GM19351 (cell line): ENCODE measurements at regions not wholly inside any gene's neighbourhood (a gene's known extent, or its start where the extent isn't known, plus 50 kb on each side); places are given as distances from the start of the nearest gene placed in this dataset.
"Not testable (repeated sequence)": the region's sequence is repeated elsewhere in the genome, so short reads cannot be mapped to it uniquely, and the experiment has no call there.

Experiments
- ATAC-seq: cut with Tn5 transposase; IDR thresholded peaks from one replicate; pipeline ENCODE4 v1.9.1; 2021; ENCODE audit warnings: mild to moderate bottlenecking, moderate library complexity; ENCODE audit not compliant: unreplicated experiment

DNA sequence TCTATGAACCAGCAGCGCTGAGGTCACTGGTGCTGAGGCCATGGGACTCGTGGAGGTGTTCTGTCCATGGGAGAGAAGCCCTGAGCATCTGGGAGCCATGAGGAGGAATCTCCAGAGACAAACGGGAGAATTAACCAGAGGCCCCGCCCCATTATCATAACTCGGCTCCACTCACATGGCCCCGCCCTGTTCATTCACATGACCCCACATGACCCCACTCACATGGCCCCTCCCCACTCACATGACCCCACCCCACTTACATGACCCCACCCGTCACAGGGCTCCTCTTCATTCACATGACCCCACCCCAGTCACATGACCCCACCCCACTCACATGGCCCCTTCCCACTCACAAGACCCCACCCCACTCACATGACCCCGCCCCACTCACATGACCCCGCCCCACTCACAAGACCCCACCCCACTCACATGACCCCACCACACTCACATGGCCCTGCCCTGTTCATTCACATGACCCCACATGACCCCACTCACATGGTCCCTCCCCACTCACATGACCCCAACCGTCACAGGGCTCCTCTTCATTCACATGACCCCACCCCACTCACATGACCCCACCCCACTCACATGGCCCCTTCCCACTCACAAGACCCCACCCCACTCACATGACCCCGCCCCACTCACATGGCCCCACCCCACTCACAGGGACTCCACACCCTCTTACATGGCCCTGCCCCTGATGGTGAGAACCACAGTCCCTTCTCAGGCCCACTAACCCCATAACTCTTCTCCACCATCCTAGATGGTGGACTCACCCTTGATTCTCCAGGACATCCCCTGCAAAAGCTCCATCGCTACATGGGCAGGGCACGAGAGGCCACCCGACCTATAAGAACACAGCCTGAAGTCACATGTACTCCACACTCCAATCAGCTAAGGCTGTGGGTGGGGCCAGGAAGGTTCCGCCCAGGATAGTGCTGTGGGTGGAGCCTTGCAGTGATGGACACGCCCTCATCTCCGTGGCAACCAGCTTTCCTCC lies 151.1 kb upstream of the SFSWAP start:
- ATAC-seq, result no peak

DNA sequence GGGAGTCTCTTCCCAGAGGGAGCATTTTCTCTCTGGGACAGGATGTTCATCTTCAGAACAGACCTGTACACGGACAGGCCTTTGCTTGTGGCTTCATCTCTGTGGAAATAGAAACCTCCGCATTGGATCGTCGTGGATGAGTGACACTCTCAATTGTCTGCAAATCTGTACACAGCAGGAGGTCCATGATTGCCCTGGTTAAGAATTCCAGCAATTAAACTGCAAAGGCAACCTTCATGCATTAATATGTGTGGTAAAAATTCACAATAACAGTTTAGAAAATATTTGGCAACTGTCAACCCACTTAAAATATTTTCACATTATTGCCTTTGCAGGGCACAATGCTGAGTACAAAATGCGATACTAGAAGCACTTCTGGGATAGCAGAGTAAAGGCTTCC lies 149.8 kb upstream of the SFSWAP start:
- ATAC-seq, result no peak

DNA sequence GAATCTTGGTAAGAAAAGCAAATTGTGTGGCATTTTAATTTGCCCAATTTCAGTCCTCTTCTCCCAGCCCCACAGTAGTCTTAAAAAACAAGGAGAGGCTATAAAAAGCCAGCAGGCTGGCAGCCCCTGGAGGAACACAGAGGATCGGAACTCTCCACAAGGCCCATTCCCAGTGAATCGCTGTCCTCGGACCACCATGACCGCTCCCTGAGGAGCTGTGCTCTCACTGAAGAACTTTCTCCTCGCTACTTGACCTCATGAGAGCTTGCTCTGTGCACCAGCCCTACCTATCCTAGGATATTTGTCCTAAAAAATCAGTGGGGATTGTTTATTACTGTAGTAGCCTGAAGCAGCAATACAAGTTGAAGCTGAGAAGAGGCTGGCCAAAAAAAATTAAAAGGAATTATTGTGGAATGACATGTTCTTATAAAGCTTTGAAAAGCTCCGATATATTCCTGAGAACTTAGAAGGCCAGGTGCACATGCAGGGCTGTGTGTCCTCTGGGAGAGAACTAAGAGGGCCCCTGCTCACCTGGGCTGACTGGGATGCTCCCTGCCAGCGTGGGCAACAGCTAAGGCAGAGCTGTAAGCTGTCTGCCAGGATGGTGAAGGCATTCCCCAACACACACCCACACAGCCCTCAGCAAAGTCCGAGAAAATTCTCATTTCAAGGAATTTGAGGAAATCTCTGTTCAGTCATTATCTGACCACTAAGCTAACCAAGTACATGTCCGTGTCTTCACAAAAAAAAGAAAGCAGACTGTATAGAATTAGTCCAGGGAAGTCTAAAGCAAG lies 148.8 kb upstream of the SFSWAP start:
- no peak for ATAC-seq

DNA sequence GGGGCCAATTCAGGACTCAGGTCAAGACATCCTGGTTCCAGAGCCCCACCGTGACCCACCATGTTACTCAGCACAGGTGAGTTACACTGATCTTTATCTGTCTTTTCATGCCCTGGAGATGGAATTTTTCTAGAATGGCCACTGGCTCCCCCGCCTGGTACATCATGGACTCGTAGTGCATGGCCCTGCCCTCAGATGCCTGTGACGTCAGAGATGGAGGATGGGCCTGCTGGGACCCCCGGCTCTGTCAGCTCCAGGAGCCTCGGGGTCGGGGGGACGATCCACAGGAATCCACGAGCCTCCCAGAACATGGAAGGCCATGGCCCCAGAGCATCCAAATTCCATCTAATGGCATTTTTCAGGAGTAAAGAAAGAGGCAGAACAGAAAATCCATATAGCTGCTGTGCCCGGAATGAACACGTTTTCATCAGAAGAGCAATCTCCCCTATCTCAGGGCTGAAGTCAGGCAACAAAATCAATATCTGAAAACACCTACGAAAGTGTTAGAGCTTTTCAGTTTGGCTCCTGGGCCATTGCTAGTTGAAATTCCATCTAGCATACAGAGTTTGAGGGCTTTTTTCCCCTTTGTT lies 146.7 kb upstream of the SFSWAP start:
- not testable (repeated sequence) for ATAC-seq

DNA sequence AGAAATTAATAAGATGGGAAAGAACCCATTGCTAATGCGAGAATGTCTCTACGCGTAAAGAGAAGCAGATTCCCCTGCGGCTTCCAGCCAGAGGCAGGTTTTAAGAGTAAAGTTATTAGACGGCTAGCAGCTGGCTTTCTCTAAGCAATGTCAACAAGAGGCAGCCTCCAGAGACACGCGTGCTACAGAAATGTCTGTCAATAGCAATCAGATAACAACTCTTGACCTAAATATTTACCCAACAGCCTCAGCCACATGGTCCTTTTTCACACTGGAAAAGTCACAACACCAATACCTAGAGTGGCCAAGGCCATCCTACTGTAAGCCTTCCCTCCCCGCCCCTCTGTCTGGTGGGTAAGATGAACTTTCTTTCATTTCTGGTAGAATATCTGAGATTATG lies 146.0 kb upstream of the SFSWAP start:
- ATAC-seq, result no peak

DNA sequence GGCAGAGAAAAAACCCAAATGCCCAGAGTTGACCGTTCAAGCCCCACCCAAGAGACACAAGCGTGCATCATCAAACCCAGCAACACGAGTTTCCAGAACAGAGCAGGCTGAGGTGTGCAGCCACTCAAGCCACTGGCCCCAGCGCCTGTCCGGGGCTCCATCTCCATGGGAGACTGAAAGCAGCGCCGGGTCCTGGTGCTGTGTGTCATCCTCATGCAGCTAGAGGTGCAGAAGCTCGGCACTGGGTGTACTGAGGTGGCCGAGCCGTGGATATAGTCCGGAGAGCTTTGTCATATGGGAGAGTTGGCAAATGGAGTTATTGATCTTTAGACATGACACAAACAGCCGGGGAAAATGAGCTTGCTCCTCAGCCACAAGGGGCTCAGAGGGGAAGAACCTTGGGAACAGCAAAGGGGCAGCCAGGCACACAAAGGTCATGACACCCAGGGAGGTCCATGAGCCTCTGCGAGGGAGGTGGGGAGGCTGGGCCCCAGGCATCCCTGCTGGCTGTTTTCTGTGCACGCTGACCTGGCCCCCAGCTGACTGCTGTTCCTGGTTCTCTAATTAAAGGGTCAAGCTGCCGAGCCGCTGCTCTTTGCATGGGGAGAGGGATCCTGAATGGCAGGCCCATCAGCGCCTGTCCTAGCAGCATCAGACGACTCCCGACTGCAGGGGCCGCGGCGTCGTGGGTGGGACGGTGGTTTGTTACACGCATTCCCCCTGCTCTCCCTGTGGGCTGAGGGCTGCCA lies 145.4 kb upstream of the SFSWAP start:
- ATAC-seq, result no peak

DNA sequence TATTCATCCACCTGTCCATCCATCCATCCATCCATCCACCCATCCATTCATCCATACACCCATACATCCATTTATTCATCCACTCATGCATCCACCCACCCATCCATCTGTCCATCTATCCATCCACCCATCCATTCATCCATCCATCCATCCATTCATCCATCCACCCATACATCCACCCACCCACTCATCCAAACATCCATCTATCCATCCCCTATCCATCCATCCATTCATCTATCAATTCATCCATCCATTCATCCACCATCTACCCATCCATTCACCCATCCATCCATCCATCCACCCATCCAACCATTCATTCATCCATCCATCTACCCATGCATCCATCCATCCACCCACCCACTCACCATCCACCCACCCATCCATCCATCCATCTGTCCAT lies 142.6 kb upstream of the SFSWAP start:
- ATAC-seq, result no peak

DNA sequence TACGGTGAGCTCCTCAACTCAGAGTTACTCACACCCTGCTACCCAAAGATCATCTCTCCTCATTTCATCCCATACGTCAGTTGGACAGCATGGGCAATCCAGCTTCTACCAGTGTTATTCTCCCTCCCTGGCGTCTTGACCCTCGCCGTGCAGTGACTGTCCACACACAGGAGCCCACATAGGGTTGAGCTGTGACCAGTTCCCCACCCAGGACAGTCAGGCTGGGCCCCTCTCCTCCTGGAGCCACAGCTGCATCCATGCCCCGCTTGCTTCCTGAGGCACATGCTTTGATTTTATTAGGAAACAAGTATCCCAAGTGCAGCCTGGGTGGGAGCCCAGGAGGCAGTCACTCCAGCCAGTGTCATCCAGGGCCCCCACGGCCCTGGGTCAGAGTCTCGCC lies 140.3 kb upstream of the SFSWAP start:
- no peak for ATAC-seq

DNA sequence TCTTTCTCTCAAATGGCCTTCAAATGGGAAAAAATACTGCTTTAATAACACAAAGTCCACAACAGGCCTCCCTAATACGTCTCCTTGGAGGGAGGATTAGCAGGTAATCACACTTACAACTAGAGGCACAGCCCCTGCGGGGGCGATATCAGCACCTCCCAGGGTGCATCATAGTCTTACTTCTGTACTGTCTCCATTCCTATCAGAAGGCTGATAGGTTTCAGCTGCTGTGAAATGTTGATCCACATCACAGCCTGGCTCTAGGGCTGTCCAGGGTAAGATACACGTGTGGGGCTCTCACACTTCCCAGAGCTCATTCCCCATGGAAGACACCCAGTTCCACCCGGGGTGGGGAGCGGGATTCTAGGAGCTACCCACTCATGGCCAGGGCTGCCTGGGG lies 139.1 kb upstream of the SFSWAP start:
- no peak for ATAC-seq

DNA sequence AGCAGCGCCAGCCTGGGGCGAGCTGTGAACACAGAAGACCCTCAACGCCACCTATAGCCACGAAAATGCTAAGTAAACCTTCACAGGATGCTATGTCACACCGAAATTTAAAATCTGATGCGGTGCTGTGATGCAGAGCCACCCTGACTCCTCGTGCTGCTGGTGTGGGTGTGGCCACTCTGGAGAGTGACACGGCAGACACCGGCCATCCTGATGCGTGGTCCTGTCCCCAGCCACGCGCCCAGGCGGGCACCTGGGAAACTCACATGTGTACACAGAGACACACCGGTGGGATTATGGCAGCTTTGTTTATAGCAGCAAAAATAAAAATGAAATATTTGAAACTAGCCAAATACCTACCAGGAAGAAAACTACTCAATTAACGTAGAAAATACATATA lies 138.3 kb upstream of the SFSWAP start:
- no peak for ATAC-seq

DNA sequence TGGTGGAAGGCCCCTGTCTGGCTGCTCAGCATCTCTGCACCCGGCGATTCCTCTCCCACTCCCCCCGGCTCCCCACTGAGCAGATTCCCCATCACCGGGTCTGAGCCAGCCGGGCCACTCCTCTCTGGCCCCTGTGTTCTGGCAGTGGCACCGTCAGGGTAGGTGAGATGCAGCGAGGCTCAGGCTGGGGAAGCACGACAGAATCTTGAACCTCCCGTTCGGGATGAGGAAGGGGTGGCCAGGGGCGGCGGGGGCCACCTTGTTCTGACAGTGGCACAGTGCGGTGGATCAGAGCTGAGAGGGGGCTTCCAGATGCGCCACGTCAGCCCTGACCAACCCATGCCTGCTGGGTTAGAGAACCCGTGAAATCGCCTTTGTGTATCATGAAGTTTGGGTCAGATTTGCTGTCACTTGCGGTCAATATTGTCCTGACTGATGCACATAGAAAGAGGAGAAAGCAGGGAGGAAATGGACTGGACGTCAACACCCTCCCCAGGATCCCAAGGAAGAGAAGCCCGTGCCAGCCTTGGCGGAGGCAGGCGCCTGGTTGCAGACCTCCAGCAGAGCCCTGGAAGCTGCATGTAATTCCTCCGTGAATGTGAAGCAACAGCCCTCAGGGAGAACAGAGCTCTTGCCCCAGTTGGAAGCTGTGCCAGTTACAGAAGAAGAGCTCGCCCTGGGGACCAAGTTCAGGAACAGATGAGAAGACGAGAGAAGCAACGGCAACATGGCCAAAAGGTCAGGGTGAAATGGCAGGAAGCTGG lies 137.1 kb upstream of the SFSWAP start:
- ATAC-seq, result no peak

DNA sequence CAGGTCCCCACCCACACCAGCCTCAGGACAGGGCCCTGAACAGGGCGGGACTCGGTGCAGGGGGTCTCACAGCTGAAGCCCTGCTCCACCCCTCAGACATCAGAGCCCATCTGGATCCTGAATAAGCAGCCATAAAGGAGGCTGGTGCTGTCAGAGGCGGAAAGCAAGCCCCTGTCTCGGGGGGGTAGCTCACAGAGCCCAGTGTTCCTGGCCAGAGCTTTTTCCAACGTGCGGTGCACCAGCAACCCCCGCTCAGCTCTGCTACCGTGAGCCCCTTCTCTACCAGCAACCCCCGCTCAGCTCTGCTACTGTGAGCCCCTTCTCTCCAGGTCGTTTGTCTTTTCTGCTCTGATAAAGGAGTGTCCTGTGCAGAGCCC lies 136.5 kb upstream of the SFSWAP start:
- ATAC-seq, result no peak

DNA sequence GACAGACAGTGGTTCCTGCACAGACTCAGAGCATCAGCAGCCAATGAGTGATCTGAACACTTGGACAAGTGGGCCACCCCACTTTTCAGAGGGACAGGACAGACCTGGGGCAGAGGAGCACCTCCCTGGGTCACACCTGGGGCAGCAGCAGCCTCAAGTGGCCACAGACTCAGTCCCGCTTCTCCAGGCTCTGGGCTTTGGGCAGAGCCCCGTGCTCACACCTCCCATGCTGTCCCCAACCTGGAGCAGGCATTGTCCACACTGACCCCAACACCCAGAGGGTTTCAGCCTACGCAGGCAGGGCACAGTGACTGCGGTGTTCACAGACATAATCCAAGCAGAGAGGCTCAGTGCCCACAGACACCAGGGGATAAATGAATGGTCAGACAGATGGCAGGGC lies 135.5 kb upstream of the SFSWAP start:
- ATAC-seq, result no peak

DNA sequence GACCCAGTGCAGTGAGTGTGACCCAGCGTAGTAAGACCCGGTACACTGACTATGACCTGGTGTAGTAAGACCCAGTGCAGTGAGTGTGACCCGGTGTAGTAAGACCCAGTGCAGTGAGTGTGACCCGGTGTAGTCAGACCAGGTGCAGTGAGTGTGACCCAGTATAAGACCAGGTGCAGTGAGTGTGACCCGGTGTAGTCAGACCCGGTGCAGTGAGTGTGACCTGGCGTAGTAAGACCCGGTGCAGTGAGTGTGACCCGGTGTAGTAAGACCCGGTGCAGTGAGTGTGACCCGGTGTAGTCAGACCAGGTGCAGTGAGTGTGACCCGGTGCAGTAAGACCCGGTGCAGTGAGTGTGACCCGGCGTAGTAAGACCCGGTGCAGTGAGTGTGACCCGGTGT lies 134.2 kb upstream of the SFSWAP start:
- not testable (repeated sequence) for ATAC-seq

DNA sequence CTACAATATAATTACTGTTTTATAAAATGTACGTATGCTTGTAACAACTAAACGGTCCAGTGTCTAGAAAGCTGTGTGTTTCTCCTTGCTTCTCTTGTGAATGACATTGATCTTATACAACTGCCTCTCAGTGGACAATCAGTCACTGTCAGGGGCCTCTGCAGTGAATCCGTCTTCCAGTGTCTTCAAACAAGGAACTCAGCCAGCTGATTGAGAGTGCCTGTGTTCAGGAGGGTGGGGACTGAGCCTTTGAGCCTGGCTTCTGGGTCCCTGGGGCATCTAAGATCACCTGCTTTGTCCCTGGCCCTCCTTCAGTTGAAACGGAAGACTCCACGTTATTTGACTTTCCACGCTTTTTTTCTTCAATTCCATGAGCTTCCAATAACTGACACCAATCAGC lies 133.1 kb upstream of the SFSWAP start:
- no peak for ATAC-seq

DNA sequence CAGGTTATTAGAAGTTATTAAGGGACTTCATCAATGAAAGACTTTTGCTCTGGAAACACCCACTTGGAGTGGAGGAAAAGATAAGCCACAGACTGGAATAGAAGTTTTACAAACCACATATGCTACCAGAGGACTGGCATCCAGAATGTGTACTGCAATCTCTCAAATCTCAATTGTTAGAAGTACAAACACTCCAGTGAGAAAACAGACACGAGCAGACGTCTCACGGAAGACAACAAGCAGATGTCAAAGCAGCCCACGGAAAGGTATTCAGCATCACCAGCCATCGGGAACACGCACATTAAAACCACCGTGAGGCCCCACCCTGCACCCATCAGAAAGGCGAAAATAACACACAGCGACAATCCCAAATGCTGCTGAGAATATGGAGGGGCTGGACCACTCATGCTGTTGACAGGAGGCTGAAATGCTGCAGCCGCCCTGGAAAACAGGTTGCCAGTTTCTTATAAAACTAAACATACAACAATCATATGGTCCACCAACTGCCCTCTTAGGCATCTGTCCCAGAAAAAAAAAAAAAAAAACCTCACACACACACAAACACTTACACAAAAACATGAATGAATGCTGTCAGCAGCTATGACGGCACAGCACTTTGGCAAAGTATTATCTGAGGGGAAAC lies 131.9 kb upstream of the SFSWAP start:
- ATAC-seq, result no peak

DNA sequence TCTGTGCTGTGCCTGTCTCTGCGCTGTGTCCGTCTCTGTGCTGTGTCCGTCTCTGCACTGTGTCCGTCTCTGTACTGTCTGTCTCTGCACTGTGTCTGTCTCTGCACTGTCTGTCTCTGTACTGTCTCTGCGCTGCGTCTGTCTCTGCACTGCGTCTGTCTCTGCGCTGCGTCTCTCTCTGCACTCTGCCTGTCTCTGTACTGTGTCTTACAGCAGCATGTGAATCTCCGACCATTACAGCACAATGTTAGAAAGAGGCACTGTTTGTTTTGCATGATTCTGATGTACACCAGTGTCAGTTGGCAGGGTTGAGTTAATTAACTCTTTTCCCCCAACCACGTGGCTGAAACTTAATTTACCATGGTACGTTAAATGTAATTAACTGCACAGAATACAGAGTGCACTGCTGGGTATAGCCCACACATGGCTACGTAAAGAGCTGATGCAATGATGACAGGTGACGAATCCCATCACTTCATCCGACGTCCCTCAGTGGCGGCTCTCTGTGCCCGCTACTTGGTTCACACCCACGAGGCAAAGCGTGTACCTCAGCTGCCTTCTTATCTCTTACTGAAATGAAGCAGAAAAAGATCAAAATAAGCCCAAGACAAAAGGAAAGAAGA lies 127.7 kb upstream of the SFSWAP start:
- no peak for ATAC-seq

DNA sequence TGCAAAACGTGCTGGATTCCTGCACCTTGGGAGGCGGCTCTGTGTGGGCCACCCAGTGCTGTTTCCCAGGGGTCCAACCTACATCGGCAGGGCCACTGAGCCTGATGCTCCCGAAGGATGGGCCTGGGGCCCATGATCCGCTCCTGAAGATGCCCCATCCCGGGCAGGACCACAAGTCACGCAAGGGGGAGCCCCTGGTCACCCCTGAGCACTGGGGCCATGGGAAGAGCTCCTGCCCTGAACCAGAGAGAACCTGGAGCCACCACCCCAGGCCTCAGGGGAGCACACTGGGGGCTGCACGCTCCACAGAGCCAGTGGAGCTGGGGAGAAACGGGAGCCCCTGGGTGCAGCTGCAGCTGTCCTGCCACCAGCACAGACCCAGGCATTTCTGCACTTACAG lies 124.6 kb upstream of the SFSWAP start:
- no peak for ATAC-seq

DNA sequence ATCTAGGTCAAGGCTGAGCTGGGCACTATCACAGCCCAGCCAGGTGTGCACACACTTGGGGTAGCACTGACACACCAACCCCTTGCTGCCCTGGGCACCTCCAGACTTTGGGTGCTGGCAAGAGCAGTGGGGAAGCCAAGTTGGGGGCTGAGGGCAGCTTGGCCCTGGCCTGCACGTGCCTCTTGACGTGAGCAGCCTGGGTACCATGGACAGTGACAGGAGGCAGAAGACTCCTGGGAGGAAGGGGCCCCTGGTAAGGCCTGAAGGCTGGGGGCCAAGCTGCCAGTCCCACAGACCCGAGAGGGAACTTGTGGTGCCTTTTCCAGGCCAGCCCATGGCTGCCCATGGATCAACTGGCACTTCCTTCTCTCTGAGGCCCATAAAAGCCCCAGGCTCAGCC lies 124.1 kb upstream of the SFSWAP start:
- no peak for ATAC-seq
